Esophagus mucosa (tissue), 1 donor: ENCODE measurements at regions not wholly inside any gene's neighbourhood (a gene's known extent, or its start where the extent isn't known, plus 50 kb on each side); places are given as distances from the start of the nearest gene placed in this dataset.
A peak's percentile ranks its signal among the peaks of the same experiment; 100 is the strongest.

Experiments used
- ATAC-seq: fragments of 200-7000 bp; cut with Tn5 transposase; one replicate; pipeline ENCODE4 v1.9.1; 2020
- donor health status: DM: yes; HTN: yes; CAD: no.

DNA sequence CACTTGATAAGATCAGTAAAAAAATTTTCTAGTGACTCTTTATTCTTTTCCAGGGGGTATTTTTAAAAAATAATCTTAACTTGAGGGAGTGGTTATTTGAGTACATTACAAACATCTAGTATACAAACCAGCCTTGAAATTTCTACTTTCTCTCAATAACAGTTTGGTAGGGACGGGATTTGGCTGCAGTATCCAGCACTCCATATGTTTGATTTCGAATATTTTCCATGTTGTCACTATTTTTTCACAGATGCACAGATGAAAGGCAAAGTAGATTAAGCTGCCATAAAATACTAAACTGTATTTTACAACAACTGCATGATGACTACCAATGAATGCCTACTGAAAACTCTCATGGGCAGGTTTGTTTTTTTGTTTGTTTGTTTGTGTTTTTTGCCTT, 225.0 kb downstream of the COX7B2 start:
- ATAC-seq, result no peak

DNA sequence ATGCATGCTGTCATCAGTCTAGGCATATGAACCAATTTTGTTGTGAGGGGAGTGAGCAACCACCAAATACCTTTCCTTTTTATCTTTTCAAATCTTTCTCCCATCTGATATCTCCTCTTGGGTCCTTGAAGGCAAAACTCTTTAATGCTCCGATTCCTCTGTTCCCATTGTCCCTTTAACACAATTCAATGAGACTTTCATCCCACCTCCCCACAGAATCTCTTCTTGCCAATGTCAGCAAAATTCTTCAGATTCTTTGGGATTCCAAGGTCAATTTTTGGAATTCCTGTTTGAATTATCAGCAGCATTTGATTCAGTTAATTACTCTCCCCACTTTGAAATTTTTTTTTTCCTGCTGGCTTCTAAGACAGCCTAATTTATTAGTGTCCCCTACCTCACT, 232.7 kb downstream of the COX7B2 start:
- ATAC-seq, result no peak

DNA sequence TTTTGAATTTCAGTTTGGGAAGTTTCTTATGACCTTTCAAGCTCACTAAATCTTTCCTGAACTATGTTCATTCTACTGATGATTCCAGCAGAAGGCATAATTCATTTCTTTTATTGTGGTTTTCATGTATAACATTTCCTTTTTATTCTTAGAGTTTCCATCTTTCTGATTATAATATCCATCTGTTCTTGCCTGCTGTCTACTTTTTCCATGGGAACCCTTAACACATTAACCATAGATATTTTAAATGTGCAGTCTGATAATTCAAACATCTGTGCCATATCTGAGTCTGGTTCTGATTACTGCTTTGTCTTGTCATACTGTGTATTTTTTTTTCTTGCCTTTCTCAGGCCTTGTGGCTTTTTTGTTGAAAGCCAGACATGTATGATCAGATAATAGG, 234.7 kb downstream of the COX7B2 start:
- no peak for ATAC-seq

DNA sequence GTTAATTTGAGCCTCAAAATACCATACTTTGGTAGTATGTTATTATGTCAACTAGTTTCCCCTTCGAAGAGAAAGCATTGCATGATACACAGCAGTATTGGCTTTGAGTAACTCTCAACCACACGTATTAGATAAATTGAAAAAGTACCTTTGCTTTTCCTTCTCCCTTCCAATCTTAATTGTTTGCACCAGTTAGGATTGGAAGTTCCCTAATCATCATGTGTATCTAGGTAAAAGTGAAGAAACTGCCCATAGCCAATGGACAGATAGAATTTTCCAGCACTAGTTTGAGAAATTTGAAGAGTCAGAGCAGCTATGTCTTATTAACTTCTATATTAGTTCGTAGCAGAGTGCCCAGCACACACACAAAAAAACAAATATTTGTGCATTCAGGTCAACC, 241.3 kb downstream of the COX7B2 start:
- no peak for ATAC-seq

DNA sequence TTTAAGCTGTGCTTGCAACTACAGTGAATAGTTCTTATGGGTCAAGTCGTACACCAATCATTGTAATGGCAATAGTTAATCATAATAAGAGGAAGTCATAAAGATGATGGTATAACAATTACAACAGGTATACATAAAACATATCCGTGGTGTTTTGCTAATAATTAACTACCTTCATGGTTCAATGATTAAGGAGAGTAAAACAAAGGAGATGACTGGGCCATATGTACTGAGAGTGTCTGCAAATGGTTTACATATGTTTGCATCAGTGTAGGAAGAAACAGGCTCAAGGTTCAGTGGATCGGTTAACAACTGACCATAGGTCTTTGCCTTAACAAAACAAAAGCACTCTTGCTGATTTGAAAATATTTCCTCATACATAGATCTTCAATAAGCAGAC, 253.0 kb downstream of the COX7B2 start:
- ATAC-seq, result no peak

DNA sequence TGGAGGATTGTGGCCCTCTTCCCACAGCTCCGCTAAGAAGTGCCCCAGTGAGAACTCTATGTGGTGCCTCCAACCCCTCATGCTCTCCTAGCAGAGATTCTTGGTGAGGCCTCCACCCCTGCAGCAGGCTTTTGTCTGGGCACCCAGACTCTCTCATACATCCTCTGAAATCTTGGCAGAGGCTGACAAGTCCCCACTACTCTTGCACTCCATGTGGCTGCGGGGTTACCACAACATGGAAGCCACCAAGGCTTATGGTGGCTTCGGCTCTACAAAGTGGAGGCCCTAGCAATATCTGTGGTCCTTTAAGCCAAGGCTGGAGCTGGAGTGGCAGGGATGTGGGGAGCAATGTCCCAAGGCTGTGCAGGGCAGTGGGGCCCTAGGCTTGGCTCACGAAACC, 255.2 kb downstream of the COX7B2 start:
- ATAC-seq, result no peak

DNA sequence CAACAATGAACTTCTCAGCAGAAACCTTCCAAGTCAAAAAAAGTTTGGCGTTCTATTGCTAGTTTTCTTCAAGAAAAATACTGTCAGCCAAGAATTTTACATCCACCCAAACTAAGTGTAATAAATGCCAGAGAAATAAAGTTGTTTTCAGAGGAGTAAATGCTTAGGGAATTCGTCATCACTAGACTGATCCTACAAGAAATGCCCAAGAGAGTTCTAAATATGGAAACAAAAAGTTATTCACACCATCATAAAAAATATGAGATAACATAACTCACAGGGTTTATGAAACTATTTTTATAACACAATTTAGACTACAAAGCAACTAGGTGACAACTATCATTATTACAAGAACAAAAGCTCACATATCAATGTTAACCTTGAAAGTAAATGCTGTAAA, 259.5 kb upstream of the GABRA2 start:
- no peak for ATAC-seq

DNA sequence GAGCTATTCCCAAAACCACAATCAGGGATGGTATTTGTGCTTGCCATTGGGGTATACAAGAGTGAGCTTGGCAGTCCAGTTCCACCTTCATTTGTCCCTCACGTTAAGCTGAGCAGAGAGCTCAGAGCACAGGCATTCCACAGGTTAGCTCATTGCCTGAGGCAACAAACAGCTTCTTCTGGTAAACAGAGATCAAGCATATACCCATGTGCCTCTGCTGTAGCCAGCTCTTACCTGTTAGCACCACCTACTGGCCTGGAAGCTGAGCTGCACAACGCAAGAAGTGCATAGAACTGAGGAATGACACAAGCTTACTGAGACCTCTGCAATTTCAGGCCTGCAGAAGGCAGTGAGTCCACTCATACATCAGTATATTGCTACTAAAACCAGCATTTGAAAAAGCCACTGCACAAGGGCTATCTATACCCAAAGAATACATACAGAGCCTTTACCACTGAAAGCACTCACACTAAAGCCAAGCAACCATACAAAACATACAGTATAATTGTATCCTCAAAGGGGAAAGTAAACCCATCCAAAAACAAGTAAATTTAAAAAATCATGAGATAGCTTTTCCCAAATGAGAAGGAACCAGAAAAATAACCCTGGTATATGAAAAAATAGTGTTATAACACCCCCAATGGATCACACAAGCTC, 258.3 kb upstream of the GABRA2 start:
- ATAC-seq, result peak; percentile 59

DNA sequence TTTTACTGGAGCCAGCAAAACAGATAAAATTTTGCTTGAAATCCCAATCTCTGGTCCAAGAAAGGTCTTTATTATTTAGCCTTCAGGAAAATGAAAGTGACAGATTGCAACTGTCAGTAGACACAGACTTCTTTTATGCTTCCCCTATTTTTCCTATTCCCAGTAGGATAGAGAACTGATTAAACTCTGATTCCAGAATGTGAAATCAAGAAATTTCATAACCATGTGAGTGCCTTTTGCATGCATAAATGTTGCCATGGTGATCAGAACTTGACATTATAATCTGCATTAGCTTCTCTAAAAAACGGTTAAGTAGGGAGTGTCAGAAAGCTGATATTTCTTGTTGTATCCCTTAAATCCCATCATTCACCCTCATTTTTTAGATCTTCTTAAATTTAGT, 255.2 kb upstream of the GABRA2 start:
- no peak for ATAC-seq
